GM21786 (cell line): ENCODE measurements at regions not wholly inside any gene's neighbourhood (a gene's known extent, or its start where the extent isn't known, plus 50 kb on each side); places are given as distances from the start of the nearest gene placed in this dataset.

ENCODE experiments used
- ATAC-seq: cut with Tn5 transposase; IDR thresholded peaks from one replicate; pipeline ENCODE4 v1.9.1; 2021; ENCODE audit not compliant: unreplicated experiment

DNA sequence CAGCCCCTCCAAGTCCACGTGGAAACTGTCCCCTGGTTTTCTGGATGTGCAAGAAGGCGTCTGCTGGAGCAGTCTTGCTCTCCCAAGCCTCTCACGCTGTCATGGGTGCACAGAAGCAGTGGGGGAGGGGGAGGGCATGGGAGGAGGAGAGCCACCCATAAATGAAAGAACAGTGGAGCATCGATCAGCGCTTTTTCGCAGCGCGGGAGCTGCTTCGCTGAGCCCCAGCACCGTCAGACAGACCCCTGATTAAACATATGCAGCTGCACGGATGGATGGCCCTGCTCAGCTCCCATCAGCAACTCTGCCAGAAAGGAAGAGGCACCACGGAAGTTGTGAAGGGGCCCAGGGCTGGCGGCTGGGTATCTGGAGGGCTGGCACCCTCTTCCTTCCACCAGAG, 264.9 kb downstream of the UQCRFS1 start:
- no peak for ATAC-seq

DNA sequence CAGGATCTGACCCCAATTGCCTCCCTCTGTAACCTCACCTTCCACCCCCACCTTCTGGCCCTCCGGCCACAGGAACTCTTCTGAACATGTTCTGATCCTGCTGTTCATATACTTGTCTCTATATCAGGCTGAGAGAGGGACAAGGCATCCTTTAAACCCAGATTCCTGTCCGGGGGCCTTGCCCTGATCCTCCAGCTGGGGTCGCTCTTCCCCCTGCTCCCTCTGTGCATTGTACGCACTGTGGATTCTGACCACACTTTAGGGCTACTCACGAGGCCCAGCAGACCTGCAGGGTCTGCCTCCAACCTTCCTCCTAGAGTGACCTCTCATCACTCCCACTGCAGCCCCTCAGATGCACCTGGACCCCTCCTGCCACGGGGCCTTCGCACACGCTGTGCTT, 269.3 kb downstream of the UQCRFS1 start:
- ATAC-seq, result no peak

- no peak for ATAC-seq
Measured at GRCh38 chr19:28941833-28942232, 271.1 kb downstream of the UQCRFS1 start.

DNA sequence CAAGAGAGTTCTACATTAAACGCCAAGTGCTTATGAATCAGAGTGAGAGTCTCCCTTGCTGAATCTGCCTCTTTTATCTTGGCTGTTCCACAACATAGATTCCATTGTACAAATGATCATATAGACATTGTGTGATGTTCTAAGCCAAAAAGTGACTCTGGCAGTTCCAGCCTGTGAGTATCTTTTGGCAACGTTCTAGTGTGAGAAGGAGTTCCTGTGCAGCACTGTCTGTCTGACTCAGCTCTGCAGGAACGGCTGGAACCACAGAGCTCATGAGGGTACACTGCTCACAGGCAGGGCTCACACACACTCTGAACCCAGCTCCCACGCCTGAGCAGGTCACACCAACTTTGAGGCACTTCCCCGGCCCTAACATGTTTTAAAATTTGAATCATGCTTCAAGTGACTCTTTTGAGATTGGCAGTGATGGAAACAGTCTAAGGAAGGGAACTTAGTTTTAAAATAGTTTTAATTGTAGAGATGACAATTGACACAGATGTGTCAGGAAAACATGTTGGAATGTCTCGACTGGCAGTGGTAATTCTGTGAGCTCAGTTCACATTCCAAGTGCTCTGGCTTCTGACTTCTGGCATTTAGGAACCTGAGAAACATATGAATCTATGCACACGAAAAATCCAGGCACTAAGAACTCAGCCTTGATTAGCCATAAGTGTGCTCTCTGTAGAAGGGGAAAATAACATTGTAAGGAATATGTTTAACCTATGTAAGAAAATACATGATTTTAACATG, 272.0 kb downstream of the UQCRFS1 start:
- ATAC-seq, result no peak

- ATAC-seq, result no peak
Measured at GRCh38 chr19:28939236-28939635, 273.7 kb downstream of the UQCRFS1 start.

- no peak for ATAC-seq
Measured at GRCh38 chr19:28936001-28936400, 276.9 kb downstream of the UQCRFS1 start.

DNA sequence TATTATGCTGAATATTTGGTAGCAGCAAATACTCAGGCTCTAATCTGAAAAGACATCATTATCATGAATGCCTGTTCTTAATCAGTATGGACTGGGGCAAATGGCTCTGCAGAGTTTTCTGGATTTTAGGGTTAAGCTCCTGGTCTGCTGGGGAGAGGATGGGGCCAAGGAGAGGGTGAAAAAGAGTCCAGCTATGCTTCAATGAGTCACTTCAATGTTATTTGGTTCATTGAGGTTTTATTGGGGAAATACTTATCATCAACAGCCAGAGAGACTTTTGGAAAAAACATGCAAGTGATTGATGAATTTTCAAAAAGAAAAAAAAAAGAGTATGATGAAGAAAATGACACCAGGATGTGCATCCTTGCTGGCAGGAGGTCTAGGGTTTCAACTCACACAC, 278.3 kb downstream of the UQCRFS1 start:
- no peak for ATAC-seq

GRCh38 chr19:28933039-28933438, 279.9 kb downstream of the UQCRFS1 start:
- no peak for ATAC-seq

GRCh38 chr19:28932446-28932845, 280.5 kb downstream of the UQCRFS1 start:
- no peak for ATAC-seq

GRCh38 chr19:28929006-28929405, 283.9 kb downstream of the UQCRFS1 start:
- ATAC-seq, result no peak

DNA sequence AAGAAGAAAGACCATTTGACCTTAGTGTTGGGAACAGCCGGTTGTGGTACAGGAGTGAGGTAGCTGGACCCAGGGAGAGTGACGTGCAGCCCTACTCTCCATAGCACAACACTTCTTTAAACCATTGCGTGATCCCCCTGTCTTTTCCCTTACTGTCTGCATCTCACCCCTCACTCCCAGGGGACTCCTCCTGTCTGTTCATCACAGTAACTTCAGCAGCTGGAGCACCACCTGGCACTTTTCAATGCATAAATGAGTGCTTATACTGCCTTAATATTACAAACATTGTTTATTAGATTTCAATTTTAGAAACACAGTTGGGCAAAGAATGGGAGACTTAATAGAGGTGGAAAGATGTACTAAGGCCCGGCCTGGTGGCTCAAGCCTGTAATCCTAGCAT, 285.5 kb downstream of the UQCRFS1 start:
- ATAC-seq, result no peak

- no peak for ATAC-seq
Measured at GRCh38 chr19:28920269-28921066, 292.5 kb downstream of the UQCRFS1 start.

DNA sequence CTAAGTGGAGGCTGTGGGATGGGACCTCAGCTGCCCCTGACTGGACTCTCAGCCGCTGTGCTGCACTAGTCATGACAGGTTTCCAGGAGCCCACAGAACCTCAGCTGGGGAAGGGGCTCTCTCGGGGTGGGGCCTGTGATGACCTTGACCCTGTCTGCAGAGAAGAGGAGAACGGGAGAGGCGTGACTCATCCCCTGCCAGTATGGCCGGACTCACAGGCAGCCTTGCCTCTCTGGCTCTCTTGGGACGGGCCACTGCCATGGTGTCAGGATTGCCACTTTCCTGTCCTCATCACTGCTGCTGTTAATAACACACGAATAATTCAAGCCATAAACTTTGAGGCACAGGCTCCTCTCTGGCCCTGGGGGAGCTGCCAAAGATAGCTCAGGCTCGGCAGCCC, 295.3 kb downstream of the UQCRFS1 start:
- ATAC-seq, result no peak

- ATAC-seq, result no peak
Measured at GRCh38 chr19:28915737-28916460, 297.1 kb downstream of the UQCRFS1 start.

- ATAC-seq, result no peak
Measured at GRCh38 chr19:28915202-28915601, 297.7 kb downstream of the UQCRFS1 start.

GRCh38 chr19:28914173-28914572, 298.8 kb downstream of the UQCRFS1 start:
- ATAC-seq, result no peak

DNA sequence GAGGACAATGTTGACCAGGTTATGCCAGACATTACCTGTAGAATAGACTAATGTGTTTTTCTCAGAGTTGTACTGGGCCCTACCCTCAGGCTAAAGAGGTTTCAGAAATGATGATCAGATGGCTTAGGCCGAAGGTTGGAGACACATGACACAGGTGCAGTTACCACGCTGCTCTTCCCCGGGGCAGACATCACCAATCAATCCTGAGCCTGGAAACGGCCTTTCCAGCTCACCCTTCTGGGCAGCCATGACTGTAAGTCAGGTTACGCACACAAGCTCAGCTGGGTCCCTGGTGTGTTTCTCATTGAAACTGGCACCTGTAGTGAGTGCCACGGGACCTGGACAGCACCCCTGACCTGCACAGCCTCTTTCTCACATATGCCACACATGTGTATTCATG, 299.3 kb downstream of the UQCRFS1 start:
- ATAC-seq, result no peak

DNA sequence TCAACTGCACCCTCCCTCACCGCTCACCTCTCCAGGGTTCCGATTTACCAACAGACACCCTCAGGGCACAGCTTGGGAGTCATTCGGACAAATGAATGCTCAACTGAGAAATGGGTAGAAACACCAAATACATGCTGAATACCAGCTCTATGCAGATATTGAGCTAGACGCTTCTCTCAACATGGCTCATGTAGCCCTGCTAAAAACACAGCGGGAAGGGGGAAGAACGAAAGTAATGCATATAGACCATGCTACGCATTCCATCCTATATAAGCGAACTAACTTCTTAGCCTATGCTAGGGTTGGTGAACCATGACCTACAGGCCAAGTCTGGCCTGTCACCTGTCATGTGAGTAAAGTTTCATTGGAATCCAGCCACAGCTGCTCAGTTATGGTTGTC, 304.0 kb downstream of the UQCRFS1 start:
- no peak for ATAC-seq

DNA sequence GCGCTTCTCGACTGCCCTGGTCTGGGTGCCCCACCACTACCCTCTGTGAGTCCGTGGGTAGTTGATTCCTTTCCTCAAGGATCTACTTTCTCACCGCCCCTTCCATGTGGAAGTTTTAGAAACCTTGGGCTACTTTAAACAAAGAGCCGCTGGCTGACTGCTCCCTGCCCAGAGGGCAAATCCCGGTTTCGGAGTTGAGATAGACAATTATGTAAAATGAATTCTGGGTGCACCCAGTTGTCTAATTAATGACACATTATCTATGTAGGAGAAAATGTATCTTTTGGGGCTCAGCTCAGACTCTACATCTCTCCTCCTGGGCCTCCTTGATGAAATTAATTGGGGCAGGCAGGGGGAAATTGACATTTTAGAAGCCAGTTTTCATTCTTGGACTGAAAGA, 305.4 kb downstream of the UQCRFS1 start:
- ATAC-seq, result no peak

DNA sequence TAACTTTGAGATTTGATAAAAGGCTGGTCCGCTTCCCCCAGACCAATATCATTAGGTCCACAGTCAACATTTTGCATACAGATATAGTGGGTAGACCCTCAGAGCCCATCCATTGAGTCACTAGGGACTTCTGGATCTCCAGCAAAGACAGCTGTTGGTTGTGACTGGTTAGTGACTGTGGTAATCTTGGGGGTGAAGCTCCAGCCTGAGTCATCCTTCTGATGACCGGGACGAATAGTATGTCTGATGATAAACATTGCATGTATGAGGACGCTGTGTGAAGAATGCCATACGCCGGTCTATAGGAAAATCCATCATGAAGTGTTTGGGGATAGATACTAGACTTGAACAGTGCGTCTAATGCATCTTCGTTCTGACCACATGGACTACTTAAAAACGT, 307.0 kb downstream of the UQCRFS1 start:
- no peak for ATAC-seq

DNA sequence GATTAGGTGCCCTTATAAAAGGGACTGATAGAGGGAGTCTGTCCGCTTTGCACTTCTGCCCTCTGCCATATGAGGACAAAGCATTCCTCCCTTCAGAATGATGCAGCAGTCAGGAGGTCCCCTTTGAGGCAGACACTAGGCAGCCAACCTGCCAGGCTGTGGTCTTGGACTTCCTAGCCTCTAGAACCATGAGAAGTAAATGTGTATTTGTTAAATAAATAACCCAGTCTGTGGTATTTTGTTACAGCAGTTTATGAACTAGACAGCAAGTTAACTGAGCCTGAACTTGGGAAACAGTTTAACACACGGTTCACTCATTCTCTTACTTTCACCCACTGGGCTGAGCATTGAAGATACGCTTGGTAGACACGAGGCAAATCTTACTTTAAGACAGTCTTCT, 313.2 kb downstream of the UQCRFS1 start:
- no peak for ATAC-seq

DNA sequence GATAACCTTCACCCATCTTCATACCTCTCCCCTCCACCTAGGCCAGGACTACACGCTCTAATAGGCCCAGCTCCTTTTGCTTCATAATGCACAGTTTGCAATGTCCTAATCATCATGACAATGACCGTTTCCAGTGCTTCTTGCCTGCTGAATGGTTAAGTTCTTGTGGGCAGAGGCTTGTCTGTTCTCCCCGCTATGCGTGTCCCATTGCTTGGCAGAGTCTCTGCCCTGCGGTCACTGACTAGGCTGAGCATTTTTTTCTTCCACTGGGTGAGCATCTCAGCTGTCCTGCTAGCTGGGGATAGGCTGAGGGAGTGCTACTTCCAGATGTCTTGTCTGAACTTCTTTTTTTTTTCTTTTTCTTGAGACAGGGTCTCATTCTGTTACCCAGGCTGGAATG, 314.7 kb downstream of the UQCRFS1 start:
- no peak for ATAC-seq
